H9 (cell line): ENCODE measurements at regions not wholly inside any gene's neighbourhood (a gene's known extent, or its start where the extent isn't known, plus 50 kb on each side); places are given as distances from the start of the nearest gene placed in this dataset.

ENCODE experiments used
- DNase-seq: peaks from one replicate; pipeline ENCODE4 v3.0.0-alpha.2; 2017
- H2AFZ ChIP-seq: one replicate; pipeline ENCODE4 v1.6.1; 2013; ENCODE audit warnings: mild to moderate bottlenecking, low read length, control low read depth, moderate library complexity
- H2AK5ac ChIP-seq: 2 replicates; pipeline ENCODE4 v1.6.1; 2013; ENCODE audit warnings: low read length, control low read depth, mixed read lengths; ENCODE audit not compliant: insufficient read length
- H2BK120ac ChIP-seq: one replicate; pipeline ENCODE4 v1.6.1; 2013; ENCODE audit warnings: low read depth, mild to moderate bottlenecking, low read length, control low read depth, inconsistent platforms; ENCODE audit not compliant: poor library complexity, severe bottlenecking
- H2BK12ac ChIP-seq: 2 replicates; pipeline ENCODE4 v1.6.1; 2013; ENCODE audit warnings: low read length, control low read depth, mixed read lengths, low read depth; ENCODE audit not compliant: insufficient read length
- H2BK15ac ChIP-seq: 2 replicates; pipeline ENCODE4 v1.6.1; 2013; ENCODE audit warnings: low read depth, low read length, control low read depth
- H2BK20ac ChIP-seq: one replicate; pipeline ENCODE4 v1.6.1; 2013; ENCODE audit warnings: low read depth, mild to moderate bottlenecking, low read length, control low read depth, inconsistent platforms; ENCODE audit not compliant: poor library complexity, severe bottlenecking
- H2BK5ac ChIP-seq: 2 replicates; pipeline ENCODE4 v1.6.1; 2013; ENCODE audit warnings: low read length, control low read depth, mixed read lengths; ENCODE audit not compliant: insufficient read length
- H3K14ac ChIP-seq: 2 replicates; pipeline ENCODE4 v1.6.1; 2013; ENCODE audit warnings: low read length, control low read depth; ENCODE audit not compliant: insufficient read depth
- H3K18ac ChIP-seq: 2 replicates; pipeline ENCODE4 v1.6.1; 2013; ENCODE audit warnings: low read depth, mild to moderate bottlenecking, mixed read lengths, low read length, control low read depth; ENCODE audit not compliant: insufficient read length
- H3K23ac ChIP-seq: 2 replicates; pipeline ENCODE4 v1.6.1; 2013; ENCODE audit warnings: low read length, control low read depth, mixed read lengths, low read depth; ENCODE audit not compliant: insufficient read length
- H3K23me2 ChIP-seq: 2 replicates; pipeline ENCODE4 v1.6.1; 2013; ENCODE audit warnings: low read depth, mild to moderate bottlenecking, mixed read lengths, low read length, control low read depth; ENCODE audit not compliant: insufficient read length, poor library complexity, severe bottlenecking
- H3K27ac ChIP-seq: 2 replicates; pipeline ENCODE4 v1.5.1; 2013; ENCODE audit warnings: low read length, control low read depth, mixed read lengths, low read depth; ENCODE audit not compliant: insufficient read length
- H3K27me3 ChIP-seq: 2 replicates; pipeline ENCODE4 v1.6.1; 2013; ENCODE audit warnings: low read length, control low read depth, inconsistent platforms; ENCODE audit not compliant: insufficient read depth
- H3K4ac ChIP-seq: 2 replicates; pipeline ENCODE4 v1.6.1; 2013; ENCODE audit warnings: low read depth, mild to moderate bottlenecking, control low read depth, inconsistent platforms, low read length, moderate library complexity
- H3K4me1 ChIP-seq: 2 replicates; pipeline ENCODE4 v1.6.1; 2013; ENCODE audit warnings: low read length, control low read depth, inconsistent platforms; ENCODE audit not compliant: insufficient read depth
- H3K4me2 ChIP-seq: 2 replicates; pipeline ENCODE4 v1.6.1; 2013; ENCODE audit warnings: low read length, control low read depth, mixed read lengths; ENCODE audit not compliant: insufficient read length, insufficient read depth
- H3K56ac ChIP-seq: 2 replicates; pipeline ENCODE4 v1.6.1; 2013; ENCODE audit warnings: low read depth, mild to moderate bottlenecking, mixed read lengths, low read length, control low read depth; ENCODE audit not compliant: insufficient read length
- H3K79me1 ChIP-seq: 2 replicates; pipeline ENCODE4 v1.6.1; 2013; ENCODE audit warnings: low read depth, mild to moderate bottlenecking, moderate library complexity, low read length, control low read depth, inconsistent platforms; ENCODE audit not compliant: insufficient read depth, poor library complexity, severe bottlenecking
- H3K79me2 ChIP-seq: 2 replicates; pipeline ENCODE4 v1.6.1; 2013; ENCODE audit warnings: low read length, control low read depth, inconsistent platforms; ENCODE audit not compliant: insufficient read depth
- H3K9ac ChIP-seq: 2 replicates; pipeline ENCODE4 v1.6.1; 2013; ENCODE audit warnings: low read length, control low read depth, mixed read lengths; ENCODE audit not compliant: insufficient read length; ENCODE audit errors: extremely low read depth
- H3K9me3 ChIP-seq: one replicate; pipeline ENCODE4 v1.6.1; 2013; ENCODE audit warnings: low read depth, low read length, inconsistent platforms; ENCODE audit not compliant: control insufficient read depth
- H3T11ph ChIP-seq: one replicate; pipeline ENCODE4 v1.6.1; 2013; ENCODE audit warnings: mild to moderate bottlenecking, low read length, control low read depth, inconsistent platforms
- H4K20me1 ChIP-seq: one replicate; pipeline ENCODE4 v1.6.1; 2013; ENCODE audit not compliant: control insufficient read depth, insufficient read length, insufficient read depth
- H4K5ac ChIP-seq: 2 replicates; pipeline ENCODE4 v1.6.1; 2013; ENCODE audit warnings: low read depth, mild to moderate bottlenecking, mixed read lengths, low read length, control low read depth; ENCODE audit not compliant: insufficient read length
- H4K8ac ChIP-seq: replicated peaks from 2 replicates; pipeline ENCODE4 v1.6.1; 2013; ENCODE audit warnings: low read length, control low read depth, mixed read lengths, low read depth; ENCODE audit not compliant: insufficient read length
- H4K91ac ChIP-seq: 2 replicates; pipeline ENCODE4 v1.6.1; 2013; ENCODE audit warnings: low read depth, mild to moderate bottlenecking, moderate library complexity, mixed read lengths, low read length, control low read depth; ENCODE audit not compliant: insufficient read length
- H3K27ac Mint-ChIP-seq, 3 experiments: 2 replicates in 2 of 3; 3 replicates in 1 of 3; pipeline ENCODE4 v1.8.0; 2020 to 2021; ENCODE audit warnings: mixed read lengths in 3 of 3, mild to moderate bottlenecking in 1 of 3, moderate library complexity in 1 of 3
- H3K27me3 Mint-ChIP-seq: 2 replicates; pipeline ENCODE4 v1.8.0; 2021; ENCODE audit warnings: low read depth, mild to moderate bottlenecking, moderate library complexity, mixed read lengths
- H3K36me3 Mint-ChIP-seq, 3 experiments: 2 replicates in 2 of 3; 3 replicates in 1 of 3; pipeline ENCODE4 v1.8.0; 2020 to 2021; ENCODE audit warnings: low read depth in 3 of 3, mixed read lengths in 3 of 3; ENCODE audit not compliant: insufficient read depth in 1 of 3
- H3K4me1 Mint-ChIP-seq, 2 experiments: 2 replicates each; pipeline ENCODE4 v1.8.0; 2020; ENCODE audit warnings: mixed read lengths in 2 of 2
- H3K4me3 Mint-ChIP-seq, 2 experiments: 2 replicates in 1 of 2; 3 replicates in 1 of 2; pipeline ENCODE4 v1.8.0; 2020 to 2021; ENCODE audit warnings: mild to moderate bottlenecking in 2 of 2, mixed read lengths in 2 of 2, moderate library complexity in 1 of 2
- H3K9me3 Mint-ChIP-seq, 2 experiments: 2 replicates in 1 of 2; 3 replicates in 1 of 2; pipeline ENCODE4 v1.8.0; 2020; ENCODE audit warnings: mild to moderate bottlenecking in 2 of 2, mixed read lengths in 2 of 2, moderate library complexity in 1 of 2
- WGBS: extraction: QIAGEN DNeasy Blood & Tissue Kit; methylation state at CpG from one replicate; pipeline ENCODE4 v1.1.7; 2013; ENCODE audit warnings: missing lambda C conversion rate, low lambda C conversion rate, mixed read lengths; ENCODE audit not compliant: insufficient read length; ENCODE audit errors: extremely low coverage; 5-methylcytosine and 5-hydroxymethylcytosine counted together
- TF ChIP-seq, protein P1 (sequence below): fragments of 200-600 bp; sonication (generic); conservative IDR thresholded peaks from 3 replicates; pipeline ENCODE4 v1.8.0; 2021; ENCODE audit warnings: antibody characterized with exemption, mild to moderate bottlenecking

DNA sequence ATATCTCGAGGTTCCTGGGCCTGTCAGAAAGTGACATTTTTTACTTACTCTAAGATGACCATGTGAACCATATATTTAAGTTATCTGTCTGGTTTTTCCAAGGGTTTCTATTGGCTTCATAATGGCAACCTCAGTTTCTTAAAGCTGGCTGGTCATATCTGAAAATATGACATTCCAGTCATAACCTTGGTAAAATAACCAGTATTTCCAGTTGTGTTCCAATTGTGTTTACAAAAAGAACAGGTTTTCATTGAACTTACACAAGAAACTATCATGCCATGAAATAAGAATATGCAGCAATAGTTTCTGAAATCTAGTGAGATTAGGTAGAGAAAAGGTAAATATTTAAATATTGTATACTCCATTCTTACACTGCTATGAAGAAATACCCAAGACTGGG is 61.7 kb upstream of the HMGN3 start:
- Histone ChIP-seq H4K5ac (no peak overlapping the region), H3K23me2 (no peaks in the 10 kb centered on the region), H3K4ac (no peak overlapping the region), H2BK120ac (no peak overlapping the region), H3K9me3 (no peaks in the 10 kb centered on the region), H3K4me1 (no peaks in the 10 kb centered on the region), H3K4me2 (no peak overlapping the region), H3K79me1 (no peaks in the 10 kb centered on the region), H3K14ac (no peak overlapping the region), H2BK20ac (no peak overlapping the region), H3K27ac (no peak overlapping the region), H3K23ac (no peak overlapping the region), H3T11ph (no peak overlapping the region), H2BK15ac (no peak overlapping the region), H3K27me3 (no peaks in the 10 kb centered on the region), H3K79me2 (no peaks in the 10 kb centered on the region), H2AK5ac (no peak overlapping the region), H4K20me1 (no peaks in the 10 kb centered on the region), H2BK12ac (no peak overlapping the region), H2BK5ac (no peak overlapping the region), H3K9ac (no peak overlapping the region), H2AFZ (no peak overlapping the region), H3K56ac (no peak overlapping the region), H4K91ac (no peak overlapping the region), H4K8ac (no peak overlapping the region), H3K18ac (no peak overlapping the region)
- Mint-ChIP-seq H3K9me3 (peaks cover 5 to 6% of the 10 kb centered on the region in 2 experiments; a peak in 2 of 5 replicates), H3K36me3 (peaks cover 0 to 8% (median 0%) of the 10 kb centered on the region in 3 experiments; a peak in 2 of 7 replicates), H3K4me1 (peaks cover 0 to 9% of the 10 kb centered on the region in 2 experiments; a peak in 3 of 4 replicates), H3K4me3 (no peak overlapping the region), H3K27ac (no peak overlapping the region), H3K27me3 (no peaks in the 10 kb centered on the region)
- WGBS: no CpG with 5 or more reads among the region's 1 CpG
- no peak for DNase-seq
- TF ChIP-seq, protein P1, sequence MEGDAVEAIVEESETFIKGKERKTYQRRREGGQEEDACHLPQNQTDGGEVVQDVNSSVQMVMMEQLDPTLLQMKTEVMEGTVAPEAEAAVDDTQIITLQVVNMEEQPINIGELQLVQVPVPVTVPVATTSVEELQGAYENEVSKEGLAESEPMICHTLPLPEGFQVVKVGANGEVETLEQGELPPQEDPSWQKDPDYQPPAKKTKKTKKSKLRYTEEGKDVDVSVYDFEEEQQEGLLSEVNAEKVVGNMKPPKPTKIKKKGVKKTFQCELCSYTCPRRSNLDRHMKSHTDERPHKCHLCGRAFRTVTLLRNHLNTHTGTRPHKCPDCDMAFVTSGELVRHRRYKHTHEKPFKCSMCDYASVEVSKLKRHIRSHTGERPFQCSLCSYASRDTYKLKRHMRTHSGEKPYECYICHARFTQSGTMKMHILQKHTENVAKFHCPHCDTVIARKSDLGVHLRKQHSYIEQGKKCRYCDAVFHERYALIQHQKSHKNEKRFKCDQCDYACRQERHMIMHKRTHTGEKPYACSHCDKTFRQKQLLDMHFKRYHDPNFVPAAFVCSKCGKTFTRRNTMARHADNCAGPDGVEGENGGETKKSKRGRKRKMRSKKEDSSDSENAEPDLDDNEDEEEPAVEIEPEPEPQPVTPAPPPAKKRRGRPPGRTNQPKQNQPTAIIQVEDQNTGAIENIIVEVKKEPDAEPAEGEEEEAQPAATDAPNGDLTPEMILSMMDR: no peak
